ENCODE measurements at regions not wholly inside any gene's neighbourhood (a gene's known extent, or its start where the extent isn't known, plus 50 kb on each side); places are given as distances from the start of the nearest gene placed in this dataset.

GRCh38 chr1:5403935-5404334 lies 588.3 kb downstream of the NPHP4 start:
- Histone ChIP-seq H3K27me3 (peaks cover 0 to 8% (median 0%) of the 10 kb centered on the region in 9 donors), H3K9me3 (no peaks in the 10 kb centered on the region), H3K27ac (no peak overlapping the region), H3K36me3 (no peaks in the 10 kb centered on the region), H3K4me1 (no peaks in the 10 kb centered on the region), H3K4me3 (no peak overlapping the region)
- 80 to 87% (median 83%) methylated on average over 5 of the region's 5 CpGs for WGBS, 4 donors
- ATAC-seq (no peak), DNase-seq (no peak)
- intact Hi-C loops (cut with DNase I): no loop called here
- TF ChIP-seq POLR2A (IDR thresholded peaks at IDR 0.05): no peak
- TF ChIP-seq, protein P1, sequence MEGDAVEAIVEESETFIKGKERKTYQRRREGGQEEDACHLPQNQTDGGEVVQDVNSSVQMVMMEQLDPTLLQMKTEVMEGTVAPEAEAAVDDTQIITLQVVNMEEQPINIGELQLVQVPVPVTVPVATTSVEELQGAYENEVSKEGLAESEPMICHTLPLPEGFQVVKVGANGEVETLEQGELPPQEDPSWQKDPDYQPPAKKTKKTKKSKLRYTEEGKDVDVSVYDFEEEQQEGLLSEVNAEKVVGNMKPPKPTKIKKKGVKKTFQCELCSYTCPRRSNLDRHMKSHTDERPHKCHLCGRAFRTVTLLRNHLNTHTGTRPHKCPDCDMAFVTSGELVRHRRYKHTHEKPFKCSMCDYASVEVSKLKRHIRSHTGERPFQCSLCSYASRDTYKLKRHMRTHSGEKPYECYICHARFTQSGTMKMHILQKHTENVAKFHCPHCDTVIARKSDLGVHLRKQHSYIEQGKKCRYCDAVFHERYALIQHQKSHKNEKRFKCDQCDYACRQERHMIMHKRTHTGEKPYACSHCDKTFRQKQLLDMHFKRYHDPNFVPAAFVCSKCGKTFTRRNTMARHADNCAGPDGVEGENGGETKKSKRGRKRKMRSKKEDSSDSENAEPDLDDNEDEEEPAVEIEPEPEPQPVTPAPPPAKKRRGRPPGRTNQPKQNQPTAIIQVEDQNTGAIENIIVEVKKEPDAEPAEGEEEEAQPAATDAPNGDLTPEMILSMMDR (IDR thresholded peaks at IDR 0.05): no peak

DNA sequence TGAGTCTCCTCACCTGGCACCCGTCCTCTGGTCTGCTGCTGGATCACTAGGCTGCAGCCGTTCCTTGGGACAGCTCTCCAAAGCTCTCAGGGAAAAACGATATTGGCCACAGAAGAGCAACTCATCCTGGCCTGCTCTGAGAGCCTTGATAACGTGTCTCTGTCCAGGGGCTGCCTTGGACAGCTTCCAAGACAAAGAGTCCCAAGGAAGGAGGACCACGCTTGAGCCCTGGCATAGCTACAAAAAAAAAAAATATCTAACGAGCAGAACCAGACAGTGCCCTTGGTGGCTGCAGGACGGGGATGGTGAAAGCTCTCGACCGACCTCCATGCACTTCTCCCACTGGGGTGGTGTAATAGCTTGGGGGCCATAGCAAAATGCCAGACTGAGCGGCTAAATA lies 589.6 kb downstream of the NPHP4 start:
- no peak for TF ChIP-seq POLR2A (IDR thresholded peaks at IDR 0.05)
- TF ChIP-seq, protein P1 (IDR thresholded peaks at IDR 0.05): no peak
- Histone ChIP-seq H3K4me3 (no peak overlapping the region), H3K36me3 (no peaks in the 10 kb centered on the region), H3K4me1 (no peaks in the 10 kb centered on the region), H3K9me3 (no peaks in the 10 kb centered on the region), H3K27me3 (peaks cover 0 to 8% (median 0%) of the 10 kb centered on the region in 9 donors), H3K27ac (no peak overlapping the region)
- no peak for DNase-seq
- WGBS, 4 donors: 66 to 74% (median 73%) methylated on average over 10 of the region's 10 CpGs
- intact Hi-C loops (cut with DNase I): no loop called here
- ATAC-seq: no peak

DNA sequence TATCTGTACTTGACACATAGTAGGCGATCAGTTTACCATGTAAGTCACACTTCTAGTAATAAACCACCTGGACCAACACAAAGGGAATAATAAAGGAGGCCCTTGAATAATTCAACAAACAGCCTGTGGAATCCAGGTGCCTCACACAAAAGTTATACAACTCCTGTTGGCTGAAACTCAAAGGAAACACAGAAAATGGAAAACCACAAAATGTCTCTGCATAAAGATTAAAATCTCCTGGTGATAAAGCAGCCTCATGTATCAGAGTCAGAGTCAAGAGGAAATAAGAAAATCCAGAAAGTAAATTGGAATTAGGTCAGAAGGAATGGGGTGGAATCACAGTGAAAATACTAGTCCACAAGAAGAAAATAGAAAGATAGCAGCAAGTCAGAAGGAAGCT lies 592.5 kb downstream of the NPHP4 start:
- intact Hi-C loops (cut with DNase I): no loop called here
- no peaks in the 10 kb centered on the region for H3K36me3 ChIP-seq
- DNase-seq (no peak), ATAC-seq (no peak)
- no peak overlapping the region for H3K27ac ChIP-seq
- no peak overlapping the region for H3K4me3 ChIP-seq
- WGBS, 4 donors: 64 to 75% (median 67%) methylated on average over 1 of the region's 1 CpG
- TF ChIP-seq, protein P1 (IDR thresholded peaks at IDR 0.05): no peak
- no peak for TF ChIP-seq POLR2A (IDR thresholded peaks at IDR 0.05)
- H3K4me1 ChIP-seq: no peaks in the 10 kb centered on the region
- peaks cover 0 to 2% (median 0%) of the 10 kb centered on the region in 12 donors for H3K9me3 ChIP-seq
- H3K27me3 ChIP-seq: no peaks in the 10 kb centered on the region

- TF ChIP-seq, protein P1 (IDR thresholded peaks at IDR 0.05): no peak
- TF ChIP-seq POLR2A (IDR thresholded peaks at IDR 0.05): no peak
- ATAC-seq (no peak), DNase-seq (no peak)
- Histone ChIP-seq H3K4me1 (no peaks in the 10 kb centered on the region), H3K9me3 (peaks cover 0 to 2% (median 0%) of the 10 kb centered on the region in 12 donors), H3K36me3 (no peaks in the 10 kb centered on the region), H3K27me3 (peaks cover 0 to 13% (median 0%) of the 10 kb centered on the region in 9 donors), H3K27ac (no peak overlapping the region), H3K4me3 (no peak overlapping the region)
- WGBS, 4 donors: 76 to 78% (median 77%) methylated on average over 3 of the region's 3 CpGs
- intact Hi-C loops (cut with DNase I): no loop called here
Measured at GRCh38 chr1:5396593-5396992, 595.6 kb downstream of the NPHP4 start.

Data from heart left ventricle (tissue), 16 donors.